HepG2 (cell line): ENCODE measurements at regions not wholly inside any gene's neighbourhood (a gene's known extent, or its start where the extent isn't known, plus 50 kb on each side); places are given as distances from the start of the nearest gene placed in this dataset.

ENCODE experiments used
- ATAC-seq: fragments of 200-7000 bp; cut with Tn5 transposase; 3 replicates; pipeline ENCODE4 v1.9.1; 2020; ENCODE audit warnings: mild to moderate bottlenecking, moderate library complexity
- BruUV-seq: library from RNA; stranded (reverse); fragments of 400-500 nt; replicated peaks from 2 replicates; lab custom pipeline; 2021; lab: Mats Ljungman, UMichigan
- CTCF ChIA-PET: fragments of 300-600 bp; formaldehyde crosslinking; extraction: SDS; loops from one replicate; lab custom pipeline; 2021; ENCODE audit warnings: low total read pairs, inconsistent platforms, low intra/inter-chr PET ratio; lab: Yijun Ruan, JAX
- POLR2A ChIA-PET: fragments of 350-600 bp; sonication (Branson Sonifier 250); formaldehyde crosslinking; loops from one replicate; lab custom pipeline; 2020; ENCODE audit warnings: antibody characterized with exemption, inconsistent platforms; lab: Yijun Ruan, JAX
- DNase-seq: peaks from one replicate; pipeline ENCODE4 v3.0.0-alpha.2; 2015; ENCODE audit warnings: low spot score
- FAIRE-seq: peaks from 3 replicates; lab custom pipeline; 2011; peaks lifted over from hg19 to GRCh38; lab: Jason Lieb, UNC
- H2AFZ ChIP-seq: one replicate; pipeline ENCODE4 v1.6.1; 2011; ENCODE audit warnings: low read length, inconsistent platforms
- H3K27ac ChIP-seq: fragments of 300-600 bp; 3 replicates; pipeline ENCODE4 v1.8.0; 2011; ENCODE audit warnings: mixed run types, mild to moderate bottlenecking, mixed read lengths, low read length, inconsistent platforms; ENCODE audit not compliant: insufficient read depth; ENCODE audit errors: extremely low read length
- H3K27me3 ChIP-seq, 2 experiments: fragments of 200-600 bp in 1 of 2; 2 replicates in 1 of 2; 3 replicates in 1 of 2; pipeline versions ENCODE4 v1.6.0 to v1.8.0; 2011; ENCODE audit warnings: low read length in 2 of 2, mild to moderate bottlenecking in 2 of 2, moderate library complexity in 2 of 2, inconsistent platforms in 1 of 2; ENCODE audit not compliant: insufficient read depth in 2 of 2, control insufficient read depth in 1 of 2
- H3K36me3 ChIP-seq, 2 experiments: fragments of 200-600 bp in 1 of 2; replicated peaks in 1 of 2; 2 replicates in 1 of 2; 3 replicates in 1 of 2; pipeline versions ENCODE4 v1.5.1 to v1.8.0; 2011; ENCODE audit warnings: low read length in 2 of 2, inconsistent platforms in 1 of 2; ENCODE audit not compliant: insufficient read depth in 2 of 2, control insufficient read depth in 1 of 2
- H3K4me1 ChIP-seq: 2 replicates; pipeline ENCODE4 v1.5.1; 2012; ENCODE audit warnings: low read length, inconsistent platforms; ENCODE audit not compliant: insufficient read depth
- H3K4me2 ChIP-seq: 2 replicates; pipeline ENCODE4 v1.6.0; 2011; ENCODE audit warnings: low read depth, low read length, inconsistent platforms
- H3K4me3 ChIP-seq, 3 experiments: fragments of 200-600 bp in 1 of 3; sonication (generic), shearing (Covaris generic) in 1 of 3; replicated peaks in 1 of 3; 2 replicates each; pipeline ENCODE4 v1.5.1; 2011 to 2016; ENCODE audit warnings: low read length in 3 of 3, inconsistent platforms in 2 of 3, low read depth in 2 of 3, mild to moderate bottlenecking in 2 of 3, control low read depth in 1 of 3, mixed read lengths in 1 of 3; ENCODE audit not compliant: insufficient read depth in 1 of 3
- H3K79me2 ChIP-seq: one replicate; pipeline ENCODE4 v1.6.1; 2011; ENCODE audit warnings: low read length, inconsistent platforms; ENCODE audit not compliant: insufficient read depth
- H3K9ac ChIP-seq: 2 replicates; pipeline ENCODE4 v1.6.0; 2011; ENCODE audit warnings: mild to moderate bottlenecking, low read depth, low read length, inconsistent platforms; ENCODE audit not compliant: insufficient read depth
- H3K9me3 ChIP-seq: 2 replicates; pipeline ENCODE4 v1.5.1; 2012; ENCODE audit warnings: mild to moderate bottlenecking, low read length
- H4K20me1 ChIP-seq: 2 replicates; pipeline ENCODE4 v1.6.0; 2011; ENCODE audit warnings: inconsistent platforms, mild to moderate bottlenecking, low read length, moderate library complexity; ENCODE audit not compliant: insufficient read depth
- CBX1 ChIP-seq: IDR thresholded peaks from one replicate; pipeline ENCODE4 v1.6.1; 2016; ENCODE audit warnings: antibody characterized with exemption, low read depth
- CCDC6 ChIP-seq: sonication (generic); formaldehyde crosslinking; IDR thresholded peaks from 2 replicates; pipeline ENCODE4 v1.8.1; 2022; ENCODE audit warnings: mild to moderate bottlenecking, missing genetic modification reagents, moderate library complexity
- CREB1 ChIP-seq, 2 experiments: fragments of 450-650 bp in 1 of 2; IDR thresholded peaks; 2 replicates each; pipeline ENCODE4 v1.6.1; 2016 to 2017; ENCODE audit warnings: control low read depth in 1 of 2, mild to moderate bottlenecking in 1 of 2, missing compliant biosample characterization in 1 of 2, missing genetic modification characterization in 1 of 2
- GPBP1L1 ChIP-seq: sonication (generic); formaldehyde crosslinking; IDR thresholded peaks from 2 replicates; pipeline ENCODE4 v1.5.0; 2020; ENCODE audit warnings: mild to moderate bottlenecking, missing genetic modification reagents
- HNF4A ChIP-seq: sonication (generic); formaldehyde crosslinking; IDR thresholded peaks from 2 replicates; pipeline ENCODE4 v1.4.0; 2020; ENCODE audit warnings: missing genetic modification reagents
- IKZF1 ChIP-seq: fragments of 450-650 bp; IDR thresholded peaks from 2 replicates; pipeline ENCODE4 v1.7.1; 2016
- KDM3A ChIP-seq: IDR thresholded peaks from 2 replicates; pipeline ENCODE4 v1.6.1; 2018; ENCODE audit warnings: low read depth, missing compliant biosample characterization
- NPAS2 ChIP-seq: sonication (generic); formaldehyde crosslinking; IDR thresholded peaks from 2 replicates; pipeline ENCODE4 v1.8.0; 2022; ENCODE audit warnings: mild to moderate bottlenecking, missing genetic modification reagents, borderline replicate concordance
- PCBP1 ChIP-seq: fragments of 200-400 bp; formaldehyde crosslinking; IDR thresholded peaks from 2 replicates; pipeline ENCODE4 v1.6.1; 2017; ENCODE audit warnings: mild to moderate bottlenecking, low read depth, low read length, borderline replicate concordance
- RFXAP ChIP-seq: sonication (generic); formaldehyde crosslinking; IDR thresholded peaks from 2 replicates; pipeline ENCODE4 v1.4.0; 2020; ENCODE audit warnings: missing genetic modification reagents, borderline replicate concordance
- SMAD9 ChIP-seq: sonication (generic); formaldehyde crosslinking; IDR thresholded peaks from 2 replicates; pipeline ENCODE4 v1.5.1; 2020; ENCODE audit warnings: mild to moderate bottlenecking, missing genetic modification reagents
- ZBTB8A ChIP-seq: sonication (generic); formaldehyde crosslinking; IDR thresholded peaks from 2 replicates; pipeline ENCODE4 v1.4.0; 2020; ENCODE audit warnings: mild to moderate bottlenecking, low read depth, missing genetic modification reagents, borderline replicate concordance
- ZNF337 ChIP-seq: sonication (generic); formaldehyde crosslinking; IDR thresholded peaks from 2 replicates; pipeline ENCODE4 v1.5.1; 2020; ENCODE audit warnings: missing genetic modification reagents, low read depth, mild to moderate bottlenecking, borderline replicate concordance
- ZNF460 ChIP-seq: sonication (generic); formaldehyde crosslinking; IDR thresholded peaks from 2 replicates; pipeline ENCODE4 v1.5.1; 2020; ENCODE audit warnings: missing genetic modification reagents, mild to moderate bottlenecking, borderline replicate concordance
- ZNF687 ChIP-seq: sonication (generic); formaldehyde crosslinking; IDR thresholded peaks from 2 replicates; pipeline ENCODE4 v1.5.1; 2020; ENCODE audit warnings: mild to moderate bottlenecking, missing genetic modification reagents, moderate library complexity
- ZNF747 ChIP-seq: sonication (generic); formaldehyde crosslinking; IDR thresholded peaks from 2 replicates; pipeline ENCODE4 v1.8.1; 2023; ENCODE audit warnings: missing genetic modification reagents, mild to moderate bottlenecking, borderline replicate concordance
- ZNF879 ChIP-seq: sonication (generic); formaldehyde crosslinking; IDR thresholded peaks from 2 replicates; pipeline ENCODE4 v1.8.1; 2023; ENCODE audit warnings: missing genetic modification reagents
- WGBS: methylation state at CpG from one replicate; pipeline ENCODE4 v1.1.6; 2017; ENCODE audit warnings: low lambda C conversion rate; 5-methylcytosine and 5-hydroxymethylcytosine counted together
- in situ Hi-C: cut with HindIII; loops from 2 replicates; pipeline ENCODE4 v1.10.0; 2017; ENCODE audit warnings: low pct_unique_long_range_greater_than_20kb; ENCODE audit not compliant: extremely low pct_ligation_motif_present
- intact Hi-C: fragments of 100-400 bp; cut with micrococcal nuclease; formaldehyde crosslinking; loops from one replicate; pipeline ENCODE4 v1.10.0; 2022; ENCODE audit not compliant: unreplicated experiment

DNA sequence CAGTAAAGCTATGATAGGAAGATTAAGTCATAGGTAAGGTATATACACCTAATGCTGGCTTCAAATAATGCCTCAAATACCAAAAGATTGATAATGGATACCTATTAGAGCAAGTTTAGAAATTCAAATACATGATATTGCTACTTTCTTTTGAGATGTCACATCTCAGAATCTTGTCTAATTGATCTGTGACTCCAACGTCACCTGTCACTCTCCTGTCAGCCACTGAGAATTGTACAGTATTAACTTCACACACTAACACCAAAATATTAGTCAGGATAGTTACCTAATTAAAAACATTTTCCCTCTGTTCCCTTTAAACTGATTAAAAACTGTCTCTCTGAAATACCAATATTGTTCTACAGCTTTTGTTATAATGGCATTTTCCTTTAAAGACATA lies 575.5 kb upstream of the ID4 start (continued):
- no peak for TF ChIP-seq PCBP1
- TF ChIP-seq, all 625 proteins: peak for 0

GRCh38 chr6:19268117-19268516 lies 569.1 kb upstream of the ID4 start:
- CTCF ChIA-PET, result no interaction called here
- no TSS peak for BruUV-seq
- no peaks in the 10 kb centered on the region for H3K79me2 ChIP-seq
- FAIRE-seq, result no peak
- H3K9me3 ChIP-seq, result peaks cover 74% of the 10 kb centered on the region
- H3K27me3 ChIP-seq, result no peaks in the 10 kb centered on the region
- no peak for ATAC-seq
- in situ Hi-C loops, result no loop called here
- no peak overlapping the region for H3K4me2 ChIP-seq
- H2AFZ ChIP-seq, result no peak overlapping the region
- no peak overlapping the region for H3K9ac ChIP-seq
- TF ChIP-seq CREB1 (IDR thresholded peaks at IDR 0.05) (no peak), CREB1 (CRISPR knock-in tag; IDR thresholded peaks at IDR 0.05) (no peak), HNF4A (CRISPR knock-in tag) (no peak), RFXAP (CRISPR knock-in tag) (no peak), ZNF337 (CRISPR knock-in tag) (no peak), ZNF687 (no peak), IKZF1 (no peak), ZNF747 (CRISPR knock-in tag) (no peak), ZNF879 (CRISPR knock-in tag) (no peak), SMAD9 (CRISPR knock-in tag) (no peak), CBX1 (no peak), KDM3A (no peak), GPBP1L1 (no peak), ZNF460 (CRISPR knock-in tag) (no peak), CCDC6 (CRISPR knock-in tag) (no peak), NPAS2 (CRISPR knock-in tag) (no peak), ZBTB8A (CRISPR knock-in tag) (no peak)
- intact Hi-C loops, result no loop called here
- H3K36me3 ChIP-seq, result no peaks in the 10 kb centered on the region
- 9% methylated on average over 2 of the region's 2 CpGs for WGBS
- no peaks in the 10 kb centered on the region for H4K20me1 ChIP-seq
- no peaks in the 10 kb centered on the region for H3K4me1 ChIP-seq
- H3K27ac ChIP-seq, result no peak overlapping the region
- POLR2A ChIA-PET, result no interaction called here
- DNase-seq, result no peak
- H3K4me3 ChIP-seq, result no peak overlapping the region
